ENCODE measurements at regions not wholly inside any gene's neighbourhood (a gene's known extent, or its start where the extent isn't known, plus 50 kb on each side); places are given as distances from the start of the nearest gene placed in this dataset.
"Not testable (repeated sequence)": the region's sequence is repeated elsewhere in the genome, so short reads cannot be mapped to it uniquely, and the experiment has no call there.

DNA sequence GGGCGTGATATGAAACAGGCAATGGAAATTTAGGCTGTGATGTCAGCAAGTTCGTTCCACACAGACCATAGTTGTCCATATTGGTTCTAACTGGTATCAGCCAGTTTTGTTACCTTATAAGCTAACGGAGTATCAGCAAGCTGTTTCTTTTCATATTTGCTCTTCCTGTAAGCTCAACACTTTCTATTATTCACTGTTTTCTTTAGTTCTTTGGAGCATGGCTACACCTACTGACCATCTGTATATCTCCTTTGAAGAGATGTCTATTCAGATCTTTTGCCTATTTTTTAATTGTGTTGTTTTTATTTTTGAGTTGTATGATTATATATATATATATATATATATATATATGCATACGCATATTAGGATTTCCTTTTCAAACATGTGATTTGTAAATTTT, 1057.2 kb upstream of the CDH10 start:
- no peak for DNase-seq (ENCODE audit: low read depth)
- TF ChIP-seq CTCF (conservative IDR thresholded peaks at IDR 0.05; ENCODE audit: low read length) = no peak

GRCh38 chr5:25694801-25695200, 1050.0 kb upstream of the CDH10 start:
- no peak for TF ChIP-seq CTCF (conservative IDR thresholded peaks at IDR 0.05; ENCODE audit: low read length)
- DNase-seq (ENCODE audit: low read depth) = no peak
- H3K4me3 ChIP-seq (ENCODE audit: low read length) = no peak overlapping the region

More for the DNA sequence above, 1057.2 kb upstream of the CDH10 start:
- H3K4me3 ChIP-seq (ENCODE audit: low read length) = no peak overlapping the region

DNA sequence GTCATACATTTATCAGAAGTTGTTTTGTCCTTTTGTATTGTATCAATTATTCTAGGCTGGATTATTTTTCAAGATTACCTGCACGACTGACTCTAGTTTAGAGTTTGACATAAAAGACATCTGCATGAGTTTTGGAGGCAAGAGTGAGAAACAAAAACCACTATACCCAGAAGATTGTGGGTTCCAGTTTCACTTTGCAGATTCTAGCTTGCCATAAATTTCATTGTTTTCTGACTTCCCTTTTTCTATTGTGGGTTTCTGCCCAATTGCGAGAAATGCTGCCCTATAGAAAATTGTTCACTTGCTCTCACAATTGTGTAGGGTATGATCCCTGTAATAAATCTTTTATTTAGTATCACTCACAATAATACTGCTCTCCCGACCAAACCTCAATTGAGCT, 1043.4 kb upstream of the CDH10 start:
- no peak for TF ChIP-seq CTCF (conservative IDR thresholded peaks at IDR 0.05; ENCODE audit: low read length)
- no peak for DNase-seq (ENCODE audit: low read depth)
- H3K4me3 ChIP-seq (ENCODE audit: low read length) = no peak overlapping the region

- DNase-seq (ENCODE audit: low read depth) = no peak
- TF ChIP-seq CTCF (conservative IDR thresholded peaks at IDR 0.05; ENCODE audit: low read length) = no peak
- H3K4me3 ChIP-seq (ENCODE audit: low read length) = no peak overlapping the region
Observed at GRCh38 chr5:25669645-25670401, 1025.0 kb upstream of the CDH10 start.

DNA sequence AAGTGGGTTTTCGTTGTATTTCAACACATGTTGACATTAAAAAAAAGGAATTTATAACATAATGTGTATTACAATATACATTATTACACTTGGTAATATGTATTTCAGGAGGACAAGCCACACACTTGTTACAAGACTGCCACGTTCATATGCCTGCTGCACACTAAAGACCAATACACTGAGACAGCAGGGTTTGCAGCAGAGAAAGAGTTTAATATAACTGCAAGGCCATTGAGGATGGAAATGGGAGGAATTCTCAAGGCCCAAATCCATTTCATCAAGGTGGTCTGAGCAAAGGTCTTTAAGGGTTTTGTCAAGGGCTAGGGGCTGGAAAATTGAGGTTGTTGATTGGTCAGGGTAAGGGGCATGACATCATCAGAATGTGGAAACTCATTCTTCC, 1017.8 kb upstream of the CDH10 start:
- DNase-seq (ENCODE audit: low read depth) = no peak
- H3K4me3 ChIP-seq (ENCODE audit: low read length) = no peak overlapping the region
- TF ChIP-seq CTCF (conservative IDR thresholded peaks at IDR 0.05; ENCODE audit: low read length) = no peak

GRCh38 chr5:25650316-25650715, 1005.5 kb upstream of the CDH10 start:
- DNase-seq (ENCODE audit: low read depth); H3K4me3 ChIP-seq (ENCODE audit: low read length): not testable (repeated sequence)

- H3K4me3 ChIP-seq (ENCODE audit: low read length) = no peak overlapping the region
- no peak for DNase-seq (ENCODE audit: low read depth)
- no peak for TF ChIP-seq CTCF (conservative IDR thresholded peaks at IDR 0.05; ENCODE audit: low read length)
Observed at GRCh38 chr5:25649628-25650265, 1005.0 kb upstream of the CDH10 start.

Measured in AG10803 (cell line).